AG04450 (cell line): ENCODE measurements at regions not wholly inside any gene's neighbourhood (a gene's known extent, or its start where the extent isn't known, plus 50 kb on each side); places are given as distances from the start of the nearest gene placed in this dataset.

Source experiments
- CTCF ChIA-PET: fragments of 300-600, 350-600 bp; formaldehyde crosslinking; extraction: SDS; loops from one replicate; lab custom pipeline; 2022; ENCODE audit warnings: antibody characterized with exemption, inconsistent platforms; lab: Charles Lee
- POLR2A ChIA-PET: fragments of 350-600 bp; formaldehyde crosslinking; extraction: SDS; loops from one replicate; lab custom pipeline; 2021; ENCODE audit warnings: antibody characterized with exemption, inconsistent platforms; lab: Yijun Ruan, JAX
- DNase-seq: peaks from one replicate; pipeline ENCODE4 v3.0.0-alpha.2; 2011; ENCODE audit warnings: low read depth, low spot score
- H3K27ac ChIP-seq: one replicate; pipeline ENCODE4 v1.5.1; 2012; ENCODE audit warnings: low read depth, low read length, control low read depth
- H3K27me3 ChIP-seq: one replicate; pipeline ENCODE4 v1.6.0; 2012; ENCODE audit warnings: low read length; ENCODE audit not compliant: control insufficient read depth, insufficient read depth
- H3K4me3 ChIP-seq: 2 replicates; pipeline ENCODE4 v1.5.1; 2011; ENCODE audit warnings: mild to moderate bottlenecking, low read depth, low read length, control low read depth
- H3K9me3 ChIP-seq: 2 replicates; pipeline ENCODE4 v1.5.1; 2012; ENCODE audit warnings: low read length; ENCODE audit not compliant: control insufficient read depth, insufficient read depth
- CTCF ChIP-seq: IDR thresholded peaks from 2 replicates; pipeline ENCODE4 v1.5.1; 2011; ENCODE audit warnings: low read depth, low read length, control low read depth, inconsistent platforms

GRCh38 chrX:122087341-122087740 is 1039.9 kb downstream of the GLUD2 start:
- TF ChIP-seq CTCF = no peak
- H3K9me3 ChIP-seq = no peaks in the 10 kb centered on the region
- H3K27me3 ChIP-seq = no peaks in the 10 kb centered on the region
- H3K27ac ChIP-seq = no peak overlapping the region
- POLR2A ChIA-PET = no interaction called here
- CTCF ChIA-PET = no interaction called here
- no peak overlapping the region for H3K4me3 ChIP-seq
- no peak for DNase-seq

- H3K9me3 ChIP-seq = no peaks in the 10 kb centered on the region
- no peak overlapping the region for H3K4me3 ChIP-seq
- no peak for TF ChIP-seq CTCF
- ChIA-PET CTCF (no interaction called here), POLR2A (no interaction called here)
- no peaks in the 10 kb centered on the region for H3K27me3 ChIP-seq
- no peak for DNase-seq
- no peak overlapping the region for H3K27ac ChIP-seq
Observed at GRCh38 chrX:122091571-122091970, 1044.2 kb downstream of the GLUD2 start.

DNA sequence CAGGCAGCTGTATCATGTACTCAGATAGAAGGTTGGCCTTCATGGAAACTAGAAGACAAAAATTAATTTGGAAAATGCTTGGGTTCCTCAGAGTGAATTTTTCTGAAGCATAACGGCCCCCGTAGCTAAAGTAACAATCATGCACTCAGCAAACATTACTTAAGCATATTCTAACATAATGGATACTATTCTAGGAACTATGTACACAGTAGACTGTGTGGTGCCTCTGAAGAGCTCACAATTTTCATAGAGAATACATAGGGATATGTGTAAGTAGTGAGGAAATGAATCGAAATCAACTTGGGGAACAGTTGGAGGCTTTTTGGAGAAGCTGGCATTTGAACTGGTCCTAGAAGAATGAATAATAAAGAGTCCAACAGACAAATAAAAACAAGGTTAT is 1045.0 kb downstream of the GLUD2 start:
- Histone ChIP-seq H3K27ac (no peak overlapping the region), H3K9me3 (no peaks in the 10 kb centered on the region), H3K4me3 (no peak overlapping the region), H3K27me3 (no peaks in the 10 kb centered on the region)
- ChIA-PET POLR2A (no interaction called here), CTCF (no interaction called here)
- TF ChIP-seq CTCF = no peak
- DNase-seq = no peak

- Histone ChIP-seq H3K9me3 (no peaks in the 10 kb centered on the region), H3K27ac (no peak overlapping the region), H3K27me3 (no peaks in the 10 kb centered on the region), H3K4me3 (no peak overlapping the region)
- no peak for TF ChIP-seq CTCF
- no peak for DNase-seq
- CTCF ChIA-PET = no interaction called here
- POLR2A ChIA-PET = no interaction called here
Observed at GRCh38 chrX:122092978-122093377, 1045.6 kb downstream of the GLUD2 start.

- H3K27me3 ChIP-seq = no peaks in the 10 kb centered on the region
- H3K9me3 ChIP-seq = no peaks in the 10 kb centered on the region
- no peak for TF ChIP-seq CTCF
- POLR2A ChIA-PET = no interaction called here
- no peak for DNase-seq
- H3K4me3 ChIP-seq = no peak overlapping the region
- H3K27ac ChIP-seq = no peak overlapping the region
- CTCF ChIA-PET = no interaction called here
Observed at GRCh38 chrX:122094611-122095010, 1047.2 kb downstream of the GLUD2 start.
